Keratinocyte (primary cell): ENCODE measurements at regions not wholly inside any gene's neighbourhood (a gene's known extent, or its start where the extent isn't known, plus 50 kb on each side); places are given as distances from the start of the nearest gene placed in this dataset.
A peak's percentile ranks its signal among the peaks of the same experiment; 100 is the strongest.

ENCODE experiments used
- DNase-seq: peaks from one replicate; pipeline ENCODE4 v3.0.0-alpha.2; 2011; ENCODE audit warnings: low read depth, missing footprints, low spot score
- FAIRE-seq: peaks from 2 replicates; lab custom pipeline; 2011; peaks lifted over from hg19 to GRCh38; lab: Jason Lieb, UNC
- H2AFZ ChIP-seq: 2 replicates; pipeline ENCODE4 v1.6.0; 2012; ENCODE audit warnings: low read length, control low read depth, inconsistent platforms; ENCODE audit not compliant: control insufficient read depth
- H3K27ac ChIP-seq: 2 replicates; pipeline ENCODE4 v1.5.1; 2011; ENCODE audit warnings: low read length; ENCODE audit not compliant: control insufficient read depth, insufficient read depth
- H3K27me3 ChIP-seq: 3 replicates; pipeline ENCODE4 v1.6.0; 2011; ENCODE audit warnings: low read length; ENCODE audit not compliant: control insufficient read depth, insufficient read depth; ENCODE audit errors: extremely low read depth
- H3K36me3 ChIP-seq, 2 experiments: 2 replicates in 1 of 2; 3 replicates in 1 of 2; pipeline ENCODE4 v1.5.1; 2011; ENCODE audit warnings: low read length in 2 of 2, mild to moderate bottlenecking in 1 of 2; ENCODE audit not compliant: control insufficient read depth in 2 of 2, insufficient read depth in 2 of 2; ENCODE audit errors: extremely low read depth in 1 of 2
- H3K4me1 ChIP-seq: 3 replicates; pipeline ENCODE4 v1.5.1; 2011; ENCODE audit warnings: low read length; ENCODE audit not compliant: control insufficient read depth, insufficient read depth; ENCODE audit errors: extremely low read depth
- H3K4me2 ChIP-seq: 3 replicates; pipeline ENCODE4 v1.6.0; 2011; ENCODE audit warnings: low read depth, low read length; ENCODE audit not compliant: control insufficient read depth, insufficient read depth; ENCODE audit errors: extremely low read depth
- H3K4me3 ChIP-seq, 3 experiments: fragments of 200-600 bp in 1 of 3; sonication (generic) in 1 of 3; 2 replicates in 2 of 3; 3 replicates in 1 of 3; pipeline ENCODE4 v1.5.1; 2011 to 2016; ENCODE audit warnings: low read length in 3 of 3, mild to moderate bottlenecking in 3 of 3, control low read depth in 2 of 3, inconsistent platforms in 1 of 3, low read depth in 1 of 3, mixed read lengths in 1 of 3, mixed run types in 1 of 3, moderate library complexity in 1 of 3; ENCODE audit not compliant: control insufficient read depth in 2 of 3, insufficient read depth in 2 of 3; ENCODE audit errors: extremely low read depth in 1 of 3
- H3K79me2 ChIP-seq: 2 replicates; pipeline ENCODE4 v1.6.0; 2012; ENCODE audit warnings: low read length; ENCODE audit not compliant: control insufficient read depth, insufficient read depth
- H3K9ac ChIP-seq: 3 replicates; pipeline ENCODE4 v1.6.0; 2011; ENCODE audit warnings: low read length; ENCODE audit not compliant: control insufficient read depth, insufficient read depth; ENCODE audit errors: extremely low read depth
- H3K9me1 ChIP-seq: 3 replicates; pipeline ENCODE4 v1.6.0; 2011; ENCODE audit warnings: low read length; ENCODE audit not compliant: control insufficient read depth, insufficient read depth; ENCODE audit errors: extremely low read depth
- H3K9me3 ChIP-seq: 2 replicates; pipeline ENCODE4 v1.5.1; 2012; ENCODE audit warnings: low read depth, low read length; ENCODE audit not compliant: control insufficient read depth
- H4K20me1 ChIP-seq: 3 replicates; pipeline ENCODE4 v1.6.0; 2011; ENCODE audit warnings: low read length; ENCODE audit not compliant: control insufficient read depth, insufficient read depth; ENCODE audit errors: extremely low read depth
- EZH2 ChIP-seq: IDR thresholded peaks from one replicate; pipeline ENCODE4 v1.6.1; 2012; ENCODE audit warnings: inconsistent platforms, mild to moderate bottlenecking, low read length, moderate library complexity
- dilution Hi-C: fragments of 300-500 bp; cut with MboI; formaldehyde crosslinking; loops from one replicate; pipeline ENCODE4 v1.7.0; 2020; ENCODE audit warnings: low sequenced_read_pairs; ENCODE audit not compliant: extremely low pct_ligation_motif_present
- TF ChIP-seq, protein P1 (sequence below), 3 experiments: IDR thresholded peaks in 1 of 3; conservative IDR thresholded peaks in 1 of 3; optimal IDR thresholded peaks in 1 of 3; 2 replicates in 2 of 3; 3 replicates in 1 of 3; pipeline versions ENCODE3 to v1.5.1; 2011; ENCODE audit warnings: low read length in 3 of 3, mild to moderate bottlenecking in 3 of 3, moderate library complexity in 2 of 3, control low read depth in 1 of 3, inconsistent platforms in 1 of 3; ENCODE audit not compliant: insufficient read depth in 2 of 3; ENCODE audit errors: extremely low read depth in 1 of 3

DNA sequence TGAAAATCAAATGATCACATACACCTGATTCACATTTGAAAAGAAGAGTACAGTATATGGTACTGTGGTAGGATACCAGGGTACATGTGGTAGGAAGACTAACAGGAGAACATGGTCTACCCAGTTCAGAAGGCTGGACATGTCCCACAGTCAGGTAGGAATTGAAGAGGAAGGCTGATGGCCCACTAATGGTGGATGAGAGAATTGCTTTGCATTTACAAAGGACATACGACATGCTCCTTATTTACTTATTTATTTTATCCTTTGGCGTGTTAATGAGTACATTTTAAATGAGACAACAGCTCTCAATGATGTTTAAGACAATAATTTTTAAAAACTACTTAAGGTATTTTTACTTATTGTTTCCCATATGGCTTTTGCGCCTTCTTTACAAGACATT is 106.7 kb upstream of the BMP2K start:
- Histone ChIP-seq H3K79me2 (no peaks in the 10 kb centered on the region), H3K4me2 (no peak overlapping the region), H3K9me3 (no peaks in the 10 kb centered on the region), H3K9me1 (no peaks in the 10 kb centered on the region), H2AFZ (no peak overlapping the region), H3K27ac (no peak overlapping the region), H3K4me1 (no peaks in the 10 kb centered on the region), H3K36me3 (no peaks in the 10 kb centered on the region), H3K9ac (no peak overlapping the region), H3K4me3 (no peak overlapping the region), H3K27me3 (no peaks in the 10 kb centered on the region), H4K20me1 (no peaks in the 10 kb centered on the region)
- no peak for TF ChIP-seq EZH2
- TF ChIP-seq, protein P1, sequence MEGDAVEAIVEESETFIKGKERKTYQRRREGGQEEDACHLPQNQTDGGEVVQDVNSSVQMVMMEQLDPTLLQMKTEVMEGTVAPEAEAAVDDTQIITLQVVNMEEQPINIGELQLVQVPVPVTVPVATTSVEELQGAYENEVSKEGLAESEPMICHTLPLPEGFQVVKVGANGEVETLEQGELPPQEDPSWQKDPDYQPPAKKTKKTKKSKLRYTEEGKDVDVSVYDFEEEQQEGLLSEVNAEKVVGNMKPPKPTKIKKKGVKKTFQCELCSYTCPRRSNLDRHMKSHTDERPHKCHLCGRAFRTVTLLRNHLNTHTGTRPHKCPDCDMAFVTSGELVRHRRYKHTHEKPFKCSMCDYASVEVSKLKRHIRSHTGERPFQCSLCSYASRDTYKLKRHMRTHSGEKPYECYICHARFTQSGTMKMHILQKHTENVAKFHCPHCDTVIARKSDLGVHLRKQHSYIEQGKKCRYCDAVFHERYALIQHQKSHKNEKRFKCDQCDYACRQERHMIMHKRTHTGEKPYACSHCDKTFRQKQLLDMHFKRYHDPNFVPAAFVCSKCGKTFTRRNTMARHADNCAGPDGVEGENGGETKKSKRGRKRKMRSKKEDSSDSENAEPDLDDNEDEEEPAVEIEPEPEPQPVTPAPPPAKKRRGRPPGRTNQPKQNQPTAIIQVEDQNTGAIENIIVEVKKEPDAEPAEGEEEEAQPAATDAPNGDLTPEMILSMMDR (optimal IDR thresholded peaks at IDR 0.05 in 1 of 3, IDR thresholded peaks at IDR 0.05 in 1 of 3, conservative IDR thresholded peaks at IDR 0.05 in 1 of 3; ENCODE audit: extremely low read depth in 1 of 3, insufficient read depth in 2 of 3, low read length in 3 of 3) = peak in 2 of 3 experiments; percentile 24 to 37
- DNase-seq (no peak), FAIRE-seq (peak; percentile 57)
- dilution Hi-C loops = no loop called here

DNA sequence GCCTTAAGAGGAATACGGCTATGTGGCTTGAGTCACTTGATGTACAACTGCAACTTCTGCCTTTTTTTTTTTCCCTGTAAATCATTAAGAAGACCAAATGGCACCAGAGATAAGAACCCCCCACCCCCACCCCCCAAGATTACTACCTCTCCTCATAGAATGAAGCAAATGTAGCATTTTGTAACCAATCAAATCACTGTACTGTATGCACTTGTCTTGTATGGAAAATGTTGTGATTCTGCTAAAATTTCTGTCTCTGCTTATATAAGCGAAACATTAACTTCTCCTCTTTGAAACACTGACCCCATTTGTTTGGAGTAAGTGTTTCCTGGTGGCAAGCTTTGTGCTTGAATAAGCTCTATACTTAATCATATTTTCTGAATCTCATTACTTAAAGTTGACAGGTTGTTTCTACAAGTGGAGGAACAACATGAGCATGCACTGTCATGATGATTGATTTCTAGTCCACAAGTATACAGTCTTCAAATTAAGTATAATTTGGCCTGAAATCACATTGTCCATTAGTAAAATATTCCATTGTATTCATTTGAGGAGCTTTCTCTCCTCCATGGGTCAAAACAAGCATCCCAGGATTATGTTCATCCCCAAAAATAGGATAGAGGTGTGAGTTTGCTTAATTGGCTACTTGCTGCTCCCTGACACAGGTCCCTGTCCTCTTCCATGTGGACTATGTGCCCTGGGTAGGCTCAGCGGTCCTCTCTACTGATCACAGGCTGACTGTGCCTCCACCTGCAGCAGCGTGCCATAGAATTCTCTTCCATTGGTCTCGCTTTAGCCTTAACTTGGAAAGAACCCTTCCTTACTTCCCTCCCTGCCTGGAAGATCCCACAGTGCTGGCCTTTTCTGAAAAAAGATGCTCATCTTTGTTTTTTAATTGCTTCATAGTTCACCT is 104.0 kb upstream of the BMP2K start:
- no peaks in the 10 kb centered on the region for H3K9me3 ChIP-seq
- H3K4me1 ChIP-seq = no peaks in the 10 kb centered on the region
- H3K4me2 ChIP-seq = no peak overlapping the region
- no peak overlapping the region for H3K4me3 ChIP-seq
- no peak for FAIRE-seq
- no peaks in the 10 kb centered on the region for H4K20me1 ChIP-seq
- no peak for DNase-seq
- H3K36me3 ChIP-seq = no peaks in the 10 kb centered on the region
- H3K79me2 ChIP-seq = no peaks in the 10 kb centered on the region
- no peak for TF ChIP-seq EZH2
- TF ChIP-seq, protein P1 (optimal IDR thresholded peaks at IDR 0.05 in 1 of 3, IDR thresholded peaks at IDR 0.05 in 1 of 3, conservative IDR thresholded peaks at IDR 0.05 in 1 of 3; ENCODE audit: extremely low read depth in 1 of 3, insufficient read depth in 2 of 3, low read length in 3 of 3) = no peak
- no peak overlapping the region for H3K27ac ChIP-seq
- H3K9me1 ChIP-seq = no peaks in the 10 kb centered on the region
- H2AFZ ChIP-seq = no peak overlapping the region
- no peak overlapping the region for H3K9ac ChIP-seq
- no peaks in the 10 kb centered on the region for H3K27me3 ChIP-seq
- dilution Hi-C loops = no loop called here
